LoVo (cell line): ENCODE measurements at regions not wholly inside any gene's neighbourhood (a gene's known extent, or its start where the extent isn't known, plus 50 kb on each side); places are given as distances from the start of the nearest gene placed in this dataset.
"Not testable (repeated sequence)": the region's sequence is repeated elsewhere in the genome, so short reads cannot be mapped to it uniquely, and the experiment has no call there.

Source experiments
- DNase-seq: peaks from one replicate; pipeline ENCODE4 v3.0.0-alpha.2; 2016; ENCODE audit warnings: low spot score

GRCh38 chr7:23938215-23938614, 228.2 kb downstream of the STK31 start:
- DNase-seq: no peak

- DNase-seq: peak; percentile 57
Measured at GRCh38 chr7:23938937-23939552, 229.0 kb downstream of the STK31 start.

GRCh38 chr7:23939747-23940146, 229.7 kb downstream of the STK31 start:
- not testable (repeated sequence) for DNase-seq

- no peak for DNase-seq
Measured at GRCh38 chr7:23941551-23941950, 231.5 kb downstream of the STK31 start.

- no peak for DNase-seq
Measured at GRCh38 chr7:23942032-23942431, 232.0 kb downstream of the STK31 start.

GRCh38 chr7:23944131-23944530, 234.1 kb downstream of the STK31 start:
- DNase-seq: no peak

- DNase-seq: no peak
Measured at GRCh38 chr7:23945472-23945871, 235.5 kb downstream of the STK31 start.

GRCh38 chr7:23955145-23955544, 245.1 kb downstream of the STK31 start:
- no peak for DNase-seq

GRCh38 chr7:23955600-23956149, 245.7 kb downstream of the STK31 start:
- DNase-seq: no peak

GRCh38 chr7:23956772-23957576, 247.0 kb downstream of the STK31 start:
- peak; percentile 21 for DNase-seq

- no peak for DNase-seq
Measured at GRCh38 chr7:23959821-23960220, 249.8 kb downstream of the STK31 start.

- DNase-seq: no peak
Measured at GRCh38 chr7:23960361-23960760, 250.3 kb downstream of the STK31 start.

- DNase-seq: no peak
Measured at GRCh38 chr7:23963461-23964165, 253.6 kb downstream of the STK31 start.

- no peak for DNase-seq
Measured at GRCh38 chr7:23964715-23965114, 254.7 kb downstream of the STK31 start.

- DNase-seq: no peak
Measured at GRCh38 chr7:23965296-23965695, 255.3 kb downstream of the STK31 start.

- DNase-seq: no peak
Measured at GRCh38 chr7:23966941-23967340, 256.9 kb downstream of the STK31 start.

GRCh38 chr7:23967949-23968599, 258.1 kb downstream of the STK31 start:
- no peak for DNase-seq

- DNase-seq: no peak
Measured at GRCh38 chr7:23968791-23969190, 258.8 kb downstream of the STK31 start.

GRCh38 chr7:23969443-23969842, 259.4 kb downstream of the STK31 start:
- no peak for DNase-seq

- DNase-seq: no peak
Measured at GRCh38 chr7:23970193-23970592, 260.2 kb downstream of the STK31 start.

- DNase-seq: no peak
Measured at GRCh38 chr7:23971031-23971430, 261.0 kb downstream of the STK31 start.

GRCh38 chr7:23972057-23972456, 262.0 kb downstream of the STK31 start:
- DNase-seq: no peak
